Vagina (tissue), 2 donors: ENCODE measurements at regions not wholly inside any gene's neighbourhood (a gene's known extent, or its start where the extent isn't known, plus 50 kb on each side); places are given as distances from the start of the nearest gene placed in this dataset.

Source experiments
- DNase-seq, 2 donors: peaks; one replicate each; pipeline ENCODE4 v3.0.0-alpha.2; 2017; ENCODE audit errors: extremely low spot score in 2 of 2
- H3K27ac ChIP-seq: fragments of 200-600 bp; sonication (generic); one replicate; pipeline ENCODE4 v1.5.1; 2019
- H3K27me3 ChIP-seq: fragments of 200-600 bp; sonication (generic); one replicate; pipeline ENCODE4 v1.5.1; 2019
- H3K36me3 ChIP-seq, 2 donors: fragments of 200-600 bp; sonication (generic); one replicate each; pipeline ENCODE4 v1.5.1; 2017 to 2019
- H3K4me1 ChIP-seq: fragments of 200-600 bp; sonication (generic); one replicate; pipeline ENCODE4 v1.5.1; 2019
- H3K4me3 ChIP-seq, 2 donors: fragments of 200-600 bp; sonication (generic); 1 replicate in 1 of 2; 2 replicates in 1 of 2; pipeline ENCODE4 v1.5.1; 2016 to 2019
- H3K9me3 ChIP-seq: fragments of 200-600 bp; sonication (generic); one replicate; pipeline ENCODE4 v1.5.1; 2019
- CTCF ChIP-seq, 3 experiments: fragments of 450-650 bp in 2 of 3; fragments of 200-600 bp in 1 of 3; sonication (generic) in 1 of 3; IDR thresholded peaks; one replicate each; pipeline ENCODE4 v1.5.1; 2017 to 2019; ENCODE audit warnings: antibody characterized with exemption in 3 of 3, mild to moderate bottlenecking in 2 of 3, moderate library complexity in 2 of 3
- POLR2A ChIP-seq, 2 donors: fragments of 450-650 bp; IDR thresholded peaks; one replicate each; pipeline ENCODE4 v1.6.1; 2017; ENCODE audit warnings: antibody characterized with exemption in 2 of 2, mild to moderate bottlenecking in 2 of 2, moderate library complexity in 2 of 2
- POLR2AphosphoS5 ChIP-seq, 2 donors: sonication (generic); formaldehyde crosslinking; IDR thresholded peaks; one replicate each; pipeline ENCODE4 v1.9.0; 2017; ENCODE audit warnings: antibody characterized with exemption in 2 of 2, mild to moderate bottlenecking in 2 of 2, low read depth in 1 of 2; ENCODE audit not compliant: insufficient read depth in 1 of 2
- intact Hi-C: fragments of 100-400 bp; cut with DNase I; formaldehyde crosslinking; loops from one replicate; pipeline ENCODE4 v1.15.1; 2023

- H3K4me3 ChIP-seq: no peak overlapping the region
- no peaks in the 10 kb centered on the region for H3K36me3 ChIP-seq
- H3K27ac ChIP-seq: no peak overlapping the region
- no peaks in the 10 kb centered on the region for H3K4me1 ChIP-seq
- H3K27me3 ChIP-seq: no peaks in the 10 kb centered on the region
- no peak for TF ChIP-seq POLR2A (IDR thresholded peaks at IDR 0.05)
- no peak for TF ChIP-seq POLR2AphosphoS5 (IDR thresholded peaks at IDR 0.05; ENCODE audit: insufficient read depth in 1 of 2, low read depth in 1 of 2)
- TF ChIP-seq CTCF (IDR thresholded peaks at IDR 0.05): no peak
- no peak for DNase-seq
- intact Hi-C loops: no loop called here
- H3K9me3 ChIP-seq: no peaks in the 10 kb centered on the region
Measured at GRCh38 chr5:175789670-175790069, 81.7 kb upstream of the CPLX2 start.

- H3K36me3 ChIP-seq: no peaks in the 10 kb centered on the region
- TF ChIP-seq POLR2A (IDR thresholded peaks at IDR 0.05): no peak
- TF ChIP-seq CTCF (IDR thresholded peaks at IDR 0.05): no peak
- TF ChIP-seq POLR2AphosphoS5 (IDR thresholded peaks at IDR 0.05; ENCODE audit: insufficient read depth in 1 of 2, low read depth in 1 of 2): no peak
- no peaks in the 10 kb centered on the region for H3K27me3 ChIP-seq
- H3K4me1 ChIP-seq: no peaks in the 10 kb centered on the region
- H3K9me3 ChIP-seq: no peaks in the 10 kb centered on the region
- no peak overlapping the region for H3K27ac ChIP-seq
- intact Hi-C loops: no loop called here
- DNase-seq: no peak
- no peak overlapping the region for H3K4me3 ChIP-seq
Measured at GRCh38 chr5:175790796-175791195, 80.6 kb upstream of the CPLX2 start.

- intact Hi-C loops: no loop called here
- TF ChIP-seq POLR2AphosphoS5 (IDR thresholded peaks at IDR 0.05; ENCODE audit: insufficient read depth in 1 of 2, low read depth in 1 of 2) (no peak), POLR2A (IDR thresholded peaks at IDR 0.05) (no peak), CTCF (IDR thresholded peaks at IDR 0.05) (no peak)
- H3K27ac ChIP-seq: no peak overlapping the region
- no peaks in the 10 kb centered on the region for H3K9me3 ChIP-seq
- no peak overlapping the region for H3K4me3 ChIP-seq
- H3K36me3 ChIP-seq: no peaks in the 10 kb centered on the region
- no peaks in the 10 kb centered on the region for H3K27me3 ChIP-seq
- H3K4me1 ChIP-seq: peaks cover 8% of the 10 kb centered on the region
- no peak for DNase-seq
Measured at GRCh38 chr5:175795959-175796358, 75.4 kb upstream of the CPLX2 start.

- Histone ChIP-seq H3K9me3 (no peaks in the 10 kb centered on the region), H3K27ac (no peak overlapping the region), H3K36me3 (no peaks in the 10 kb centered on the region), H3K27me3 (no peaks in the 10 kb centered on the region), H3K4me3 (no peak overlapping the region), H3K4me1 (peaks cover 8% of the 10 kb centered on the region)
- TF ChIP-seq CTCF (IDR thresholded peaks at IDR 0.05): no peak
- peak in 1 of 2 donors; percentile 26 for TF ChIP-seq POLR2AphosphoS5 (IDR thresholded peaks at IDR 0.05; ENCODE audit: insufficient read depth in 1 of 2, low read depth in 1 of 2)
- no peak for TF ChIP-seq POLR2A (IDR thresholded peaks at IDR 0.05)
- intact Hi-C loops: no loop called here
- DNase-seq: no peak
Measured at GRCh38 chr5:175796536-175797499, 74.6 kb upstream of the CPLX2 start.

GRCh38 chr5:175797521-175798038, 73.8 kb upstream of the CPLX2 start:
- Histone ChIP-seq H3K4me1 (peaks cover 8% of the 10 kb centered on the region), H3K36me3 (no peaks in the 10 kb centered on the region), H3K9me3 (no peaks in the 10 kb centered on the region), H3K4me3 (no peak overlapping the region), H3K27ac (no peak overlapping the region), H3K27me3 (no peaks in the 10 kb centered on the region)
- TF ChIP-seq POLR2AphosphoS5 (IDR thresholded peaks at IDR 0.05; ENCODE audit: insufficient read depth in 1 of 2, low read depth in 1 of 2) (no peak), CTCF (IDR thresholded peaks at IDR 0.05) (no peak)
- intact Hi-C loops: no loop called here
- no peak for DNase-seq
